KOPT-K1 (cell line): ENCODE measurements at regions not wholly inside any gene's neighbourhood (a gene's known extent, or its start where the extent isn't known, plus 50 kb on each side); places are given as distances from the start of the nearest gene placed in this dataset.

Source experiments
- H3K27ac ChIP-seq: fragments of 200-600 bp; sonication (generic); 2 replicates; pipeline ENCODE4 v1.5.1; 2016; ENCODE audit warnings: antibody characterized with exemption, mild to moderate bottlenecking, low read depth, low read length; ENCODE audit not compliant: poor library complexity, severe bottlenecking
- H3K36me3 ChIP-seq: fragments of 200-600 bp; sonication (generic); 2 replicates; pipeline ENCODE4 v1.5.1; 2017; ENCODE audit warnings: antibody characterized with exemption, mild to moderate bottlenecking, low read length, moderate library complexity; ENCODE audit not compliant: insufficient read depth
- H3K9me3 ChIP-seq: fragments of 200-600 bp; sonication (generic); 2 replicates; pipeline ENCODE4 v1.5.1; 2017; ENCODE audit warnings: antibody characterized with exemption, low read length, mild to moderate bottlenecking; ENCODE audit not compliant: insufficient read depth, poor library complexity, severe bottlenecking

DNA sequence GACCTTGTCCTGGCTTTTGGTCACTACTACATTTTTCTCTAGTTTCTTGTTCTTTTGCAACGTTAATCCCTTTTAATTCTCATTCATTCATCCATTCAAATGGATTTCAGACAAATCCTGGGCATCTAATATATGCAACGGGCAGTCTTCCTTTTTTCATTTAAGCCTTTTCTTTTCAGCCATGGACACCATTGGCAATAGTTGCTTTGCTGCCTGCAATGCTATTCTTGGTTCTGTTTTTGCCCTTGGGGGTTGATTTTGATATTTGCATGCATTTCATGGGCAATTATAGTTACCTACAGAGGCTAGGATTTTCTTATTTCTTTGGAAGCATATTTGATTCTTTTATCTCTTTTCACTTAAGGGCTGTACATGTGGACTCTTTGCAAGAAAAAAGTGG, 180.5 kb upstream of the ARX start:
- Histone ChIP-seq H3K36me3 (no peaks in the 10 kb centered on the region), H3K9me3 (no peaks in the 10 kb centered on the region)

DNA sequence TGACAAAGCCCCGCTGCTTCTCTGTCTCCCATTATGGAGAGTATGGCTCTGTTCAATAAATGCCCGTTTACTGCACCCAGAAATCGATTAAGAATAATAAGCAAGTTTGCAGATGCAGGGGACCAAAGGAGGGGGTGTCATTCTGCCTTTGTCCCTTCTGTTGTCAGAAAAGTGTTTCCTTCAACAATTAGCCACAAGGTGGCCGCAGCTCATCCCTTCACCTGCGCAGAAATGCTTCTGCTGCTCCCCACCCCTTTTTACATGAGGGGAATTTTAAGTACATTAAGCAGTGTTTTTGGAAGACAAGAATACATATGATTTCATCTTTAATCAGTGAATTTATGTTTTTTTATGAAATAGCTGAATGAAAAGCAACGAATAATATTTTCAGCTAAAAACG, 175.6 kb upstream of the ARX start:
- H3K27ac ChIP-seq = no peak overlapping the region
- H3K36me3 ChIP-seq = no peaks in the 10 kb centered on the region
- H3K9me3 ChIP-seq = no peaks in the 10 kb centered on the region

More for the DNA sequence above, 180.5 kb upstream of the ARX start:
- H3K27ac ChIP-seq = no peak overlapping the region

DNA sequence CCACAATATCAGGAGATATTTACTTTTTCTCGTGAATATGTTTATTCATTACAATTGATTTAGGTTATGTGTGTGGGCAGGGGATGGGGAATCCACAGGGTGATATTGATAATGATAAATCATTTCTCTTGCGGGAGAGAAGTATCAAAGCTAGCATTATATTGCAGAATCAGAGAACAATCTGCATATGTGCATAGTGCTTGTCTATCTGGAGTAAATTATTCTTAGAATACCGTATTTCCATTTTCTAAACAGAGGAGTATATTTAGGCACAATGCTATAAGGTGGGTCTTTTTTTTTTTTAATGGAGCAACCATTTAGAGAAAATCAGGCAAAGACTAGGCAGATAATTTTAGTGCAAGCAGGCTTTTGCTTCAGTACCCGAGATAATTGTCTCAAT, 166.0 kb upstream of the ARX start:
- Histone ChIP-seq H3K9me3 (no peaks in the 10 kb centered on the region), H3K27ac (no peak overlapping the region), H3K36me3 (no peaks in the 10 kb centered on the region)

DNA sequence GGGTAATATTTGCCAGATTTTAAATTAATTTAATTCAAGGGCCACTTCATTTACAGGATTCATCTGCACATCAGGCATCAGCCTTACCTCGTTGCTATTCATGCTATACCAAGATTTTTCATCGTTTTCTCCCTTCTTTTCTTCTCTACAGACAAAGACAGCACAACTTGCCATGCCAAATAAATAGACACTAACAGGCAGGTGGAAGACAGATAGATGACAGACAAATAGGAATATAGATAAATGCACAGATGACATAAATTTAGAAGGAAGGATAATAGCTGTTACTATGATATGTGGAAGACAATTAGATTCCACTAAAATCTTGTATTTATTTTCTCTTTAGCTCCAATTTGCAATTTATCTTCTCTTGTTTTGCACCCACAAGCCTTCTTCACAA, 164.5 kb upstream of the ARX start:
- Histone ChIP-seq H3K9me3 (no peaks in the 10 kb centered on the region), H3K36me3 (no peaks in the 10 kb centered on the region), H3K27ac (no peak overlapping the region)

DNA sequence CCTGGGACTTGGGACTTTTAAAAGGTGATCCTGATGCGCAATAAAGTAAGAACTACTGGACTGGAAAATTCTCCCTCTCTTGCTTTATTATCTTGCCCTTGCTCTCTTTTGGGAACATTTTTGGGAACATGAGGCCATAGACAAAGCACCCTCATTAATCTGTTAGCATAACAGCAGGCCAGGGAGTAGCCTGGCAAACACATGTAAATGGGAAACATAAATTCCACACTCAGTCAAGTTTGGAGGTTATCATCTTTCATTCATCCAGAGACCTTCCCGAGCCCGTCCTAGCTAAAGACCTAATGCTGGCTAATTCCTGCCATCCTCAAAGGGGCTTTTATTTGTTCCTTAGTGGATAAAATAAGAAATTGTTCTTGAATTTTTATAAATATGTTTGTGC, 162.8 kb upstream of the ARX start:
- Histone ChIP-seq H3K27ac (no peak overlapping the region), H3K9me3 (no peaks in the 10 kb centered on the region), H3K36me3 (no peaks in the 10 kb centered on the region)

DNA sequence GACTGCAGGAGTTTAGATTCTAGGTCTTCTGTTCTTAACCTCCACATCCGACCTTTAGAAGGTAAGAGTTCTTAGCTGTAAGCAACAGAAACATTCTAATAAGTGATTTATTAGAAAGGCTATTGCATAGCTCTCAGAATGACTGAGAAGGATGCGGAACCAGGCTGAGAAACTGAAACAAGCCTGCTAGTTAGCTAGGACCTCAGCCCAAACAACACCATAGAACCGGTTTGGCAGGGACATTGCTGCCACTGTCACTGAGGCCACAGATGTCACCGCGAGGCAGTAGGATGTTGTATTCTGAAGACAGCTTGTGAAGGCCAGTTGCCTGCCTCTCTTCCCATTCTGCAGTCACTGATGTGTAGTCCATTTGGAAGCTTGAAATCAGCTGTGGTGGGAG, 160.0 kb upstream of the ARX start:
- Histone ChIP-seq H3K36me3 (no peaks in the 10 kb centered on the region), H3K9me3 (no peaks in the 10 kb centered on the region), H3K27ac (no peak overlapping the region)

DNA sequence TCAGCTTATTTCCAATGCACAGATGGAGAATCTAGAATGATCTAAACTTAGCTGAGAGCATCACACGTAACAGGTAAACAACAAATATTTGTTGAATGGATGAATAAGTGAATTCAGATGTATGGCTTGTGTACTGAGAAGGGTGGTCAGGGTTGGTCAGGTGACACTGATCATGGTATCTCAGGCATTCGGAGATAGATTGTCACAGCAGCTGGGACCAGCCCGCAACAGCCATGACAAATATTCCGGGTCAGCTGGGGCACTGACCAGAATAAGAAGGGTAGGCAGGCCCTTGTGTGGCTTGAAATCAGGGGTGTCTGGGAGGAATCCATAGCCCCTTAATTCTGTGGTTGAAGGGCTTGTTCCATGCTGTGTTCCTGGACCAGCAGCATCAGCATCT, 159.4 kb upstream of the ARX start:
- H3K36me3 ChIP-seq = no peaks in the 10 kb centered on the region
- H3K27ac ChIP-seq = no peak overlapping the region
- H3K9me3 ChIP-seq = no peaks in the 10 kb centered on the region

DNA sequence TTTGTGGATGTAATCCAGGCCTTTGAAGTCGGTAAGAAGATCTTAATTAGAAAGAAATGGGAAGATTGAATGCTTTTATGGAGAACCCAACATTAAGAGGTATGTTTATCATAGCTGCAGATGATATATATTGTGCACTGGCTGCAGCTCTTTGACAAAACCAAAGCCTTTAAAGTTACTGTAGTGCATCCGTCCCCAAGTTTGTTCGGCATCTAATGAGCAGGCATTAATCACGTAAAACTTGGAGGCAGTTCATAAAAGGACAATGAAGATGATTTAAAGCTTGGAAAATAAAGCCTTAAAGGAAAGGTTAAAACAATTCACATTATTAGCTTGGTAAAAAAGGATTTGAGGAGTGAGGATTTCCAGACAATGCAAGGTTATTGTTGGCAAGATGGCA, 150.8 kb upstream of the ARX start:
- H3K9me3 ChIP-seq = no peaks in the 10 kb centered on the region
- H3K27ac ChIP-seq = no peak overlapping the region
- H3K36me3 ChIP-seq = no peaks in the 10 kb centered on the region

DNA sequence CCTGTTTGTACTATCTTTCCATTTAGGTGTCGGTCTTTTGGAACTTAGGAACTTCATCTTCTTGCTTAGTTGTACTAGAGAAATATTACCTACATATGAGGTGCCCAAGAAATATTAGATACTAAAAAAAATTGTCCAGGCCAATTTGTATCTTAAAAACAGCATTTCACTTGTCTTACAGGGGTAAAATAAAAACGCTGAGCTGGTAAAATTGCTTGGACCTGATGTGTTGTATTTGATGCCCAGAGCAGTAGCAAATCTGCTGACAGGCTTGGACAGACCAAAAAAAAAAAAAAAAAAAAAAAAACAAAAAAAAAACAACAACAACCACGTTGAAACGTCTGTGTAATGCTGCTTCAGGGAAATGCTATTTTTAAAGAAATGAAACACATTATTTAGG, 150.4 kb upstream of the ARX start:
- no peak overlapping the region for H3K27ac ChIP-seq
- H3K9me3 ChIP-seq = no peaks in the 10 kb centered on the region
- H3K36me3 ChIP-seq = no peaks in the 10 kb centered on the region

DNA sequence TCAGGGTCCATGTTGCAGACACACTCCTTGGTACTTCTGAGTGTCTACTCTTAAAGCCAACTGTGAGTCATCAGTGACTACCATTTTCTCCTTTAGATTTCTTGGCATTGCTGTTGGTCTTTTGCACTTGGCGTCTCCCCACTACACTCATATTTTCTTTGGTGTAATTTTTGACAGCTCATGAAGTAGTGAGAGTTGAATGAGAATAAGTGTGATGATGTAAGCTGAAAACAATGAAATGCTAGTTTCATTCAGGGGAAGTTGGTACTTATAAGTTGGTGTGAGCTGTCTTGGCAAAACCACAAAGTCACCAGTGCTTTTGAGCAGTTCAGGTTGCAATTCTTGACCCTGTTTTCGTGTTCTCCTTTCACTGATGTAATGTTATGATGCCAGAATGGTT, 142.9 kb upstream of the ARX start:
- Histone ChIP-seq H3K9me3 (no peaks in the 10 kb centered on the region), H3K36me3 (no peaks in the 10 kb centered on the region), H3K27ac (no peak overlapping the region)

DNA sequence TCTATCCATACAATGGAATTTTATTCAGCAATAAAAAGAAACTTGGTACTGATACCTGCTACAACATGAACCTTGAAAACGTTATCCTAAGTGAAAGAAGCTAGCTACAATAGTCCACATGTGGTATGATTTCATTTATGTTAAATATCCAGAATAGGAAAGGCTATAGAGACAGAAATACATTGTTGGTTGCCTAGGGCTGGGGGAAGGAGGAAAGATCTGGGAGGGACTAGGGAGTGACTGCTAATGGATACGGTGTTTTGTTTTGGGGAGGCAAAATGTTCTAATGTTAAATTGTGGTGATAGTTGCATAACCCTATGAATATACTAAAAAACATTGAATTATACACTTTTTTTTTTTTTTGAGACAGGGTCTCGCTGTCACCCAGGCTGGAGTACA, 141.1 kb upstream of the ARX start:
- no peak overlapping the region for H3K27ac ChIP-seq
- H3K9me3 ChIP-seq = no peaks in the 10 kb centered on the region
- no peaks in the 10 kb centered on the region for H3K36me3 ChIP-seq

DNA sequence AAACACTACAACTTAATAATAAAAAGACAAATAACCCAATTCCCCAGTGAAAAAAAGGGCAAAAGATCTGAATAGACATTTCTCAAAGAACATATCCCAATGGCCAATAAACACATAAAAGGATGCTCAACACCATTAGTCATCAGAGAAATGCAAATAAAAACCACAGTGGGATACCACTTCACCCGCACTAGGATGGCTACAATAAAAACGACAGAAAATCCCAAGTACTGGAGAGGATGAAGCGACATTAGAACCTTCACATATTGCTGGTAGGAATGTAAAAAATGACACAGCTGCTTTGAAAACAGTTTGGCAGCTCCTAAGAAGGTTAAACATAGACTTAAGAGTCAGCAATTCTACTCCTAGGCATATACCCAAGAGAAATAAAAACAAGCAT, 140.6 kb upstream of the ARX start:
- Histone ChIP-seq H3K27ac (no peak overlapping the region), H3K9me3 (no peaks in the 10 kb centered on the region), H3K36me3 (no peaks in the 10 kb centered on the region)

DNA sequence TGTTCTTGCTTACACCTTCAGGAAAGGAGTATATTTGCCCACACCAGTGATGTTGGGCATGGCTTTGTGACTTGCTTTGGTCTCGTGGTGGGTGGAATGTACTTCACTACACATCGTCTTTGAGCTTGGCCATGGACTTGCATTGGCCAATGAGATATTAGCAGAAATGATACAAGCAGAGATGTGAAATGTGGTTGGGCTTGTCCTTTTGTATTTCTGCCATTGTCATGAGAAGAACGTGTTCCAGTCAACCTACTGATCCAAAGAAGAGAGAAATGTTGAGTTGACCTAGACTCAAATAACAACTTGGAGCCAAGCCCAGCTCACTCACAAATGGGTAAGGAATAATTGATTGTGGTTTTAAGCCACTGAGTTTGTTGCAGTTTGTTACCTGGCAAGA, 138.4 kb upstream of the ARX start:
- Histone ChIP-seq H3K36me3 (no peaks in the 10 kb centered on the region), H3K27ac (no peak overlapping the region), H3K9me3 (no peaks in the 10 kb centered on the region)

DNA sequence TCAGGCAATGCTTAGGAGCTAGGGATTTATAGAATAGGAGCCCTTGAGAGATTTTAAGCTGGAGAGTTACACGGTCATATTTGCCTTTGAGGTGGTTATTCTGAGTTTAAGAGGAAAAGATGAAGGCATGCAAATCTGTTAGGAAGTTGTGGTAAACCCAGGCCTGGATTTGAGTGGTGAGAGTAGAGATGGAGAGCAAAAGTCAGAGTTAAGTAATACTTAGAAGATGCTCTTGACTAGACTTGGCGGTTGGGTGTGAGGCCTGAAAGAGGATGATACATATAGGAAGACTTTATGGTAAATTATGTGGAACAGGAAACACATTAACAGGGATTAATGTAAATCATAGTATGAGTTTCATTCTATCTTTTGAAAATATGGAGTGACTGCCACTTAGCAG, 136.0 kb upstream of the ARX start:
- Histone ChIP-seq H3K36me3 (no peaks in the 10 kb centered on the region), H3K9me3 (no peaks in the 10 kb centered on the region), H3K27ac (no peak overlapping the region)

DNA sequence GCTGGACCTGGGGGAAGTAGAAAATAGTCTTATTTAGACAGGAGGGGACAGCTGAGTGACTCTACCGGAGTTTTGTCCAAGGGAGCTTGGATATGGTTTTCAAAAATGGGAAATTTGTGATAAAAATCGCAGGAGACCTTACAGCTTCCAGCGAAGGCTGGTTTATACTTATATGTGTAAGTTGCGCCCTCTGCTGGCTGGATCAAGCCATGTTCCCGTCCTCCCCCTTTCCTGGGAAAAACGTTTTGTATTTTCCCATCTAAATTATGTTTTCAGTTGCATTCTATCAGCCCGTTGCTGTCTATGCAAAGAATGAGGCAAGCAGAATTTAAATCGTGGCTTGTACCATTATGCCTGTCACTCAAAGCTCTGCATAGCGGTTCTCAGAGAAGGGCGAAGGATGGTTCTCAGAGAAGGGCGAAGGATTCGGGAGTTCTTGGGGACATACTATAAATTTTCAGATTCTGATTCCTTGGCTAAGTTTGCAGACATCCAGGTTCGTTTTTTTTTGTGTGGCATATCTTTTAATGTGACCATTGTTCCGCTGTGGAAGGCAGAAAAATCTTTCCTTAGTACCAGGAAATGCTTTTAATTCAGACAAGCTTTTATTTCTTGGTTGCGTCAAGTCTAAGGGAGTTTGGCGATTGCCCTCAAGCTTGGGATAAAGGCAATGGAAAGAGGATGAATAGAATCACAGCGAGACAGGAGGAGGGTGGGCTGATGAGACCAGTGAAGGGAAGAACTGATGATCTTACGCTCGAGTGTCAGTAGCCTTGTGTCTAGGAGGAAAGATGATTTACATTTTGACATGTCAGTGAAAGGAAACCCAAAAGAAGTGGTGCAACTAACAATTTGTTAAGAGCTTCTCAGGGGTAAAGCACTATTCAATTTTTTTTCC, 128.5 kb upstream of the ARX start:
- no peaks in the 10 kb centered on the region for H3K9me3 ChIP-seq
- H3K27ac ChIP-seq = no peak overlapping the region
- no peaks in the 10 kb centered on the region for H3K36me3 ChIP-seq

DNA sequence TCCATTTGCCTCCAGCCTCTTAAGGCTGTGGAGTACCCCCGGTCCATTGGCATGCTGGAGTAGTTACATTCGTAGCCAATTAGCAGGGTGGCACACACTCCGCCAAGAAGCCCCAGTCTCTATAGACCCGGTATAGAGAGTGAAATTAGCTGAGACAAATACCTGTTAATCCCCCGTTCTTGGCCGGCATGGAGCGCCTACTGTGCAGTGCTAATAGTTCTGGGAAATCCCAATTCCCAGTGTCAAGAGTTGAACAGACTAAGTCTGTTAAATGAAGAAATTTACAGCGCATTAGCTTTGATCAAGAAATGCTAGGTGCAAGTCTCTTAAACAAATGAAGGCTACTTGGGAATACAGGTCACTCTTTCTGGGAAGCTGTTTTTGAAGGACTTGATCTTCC, 127.8 kb upstream of the ARX start:
- Histone ChIP-seq H3K9me3 (no peaks in the 10 kb centered on the region), H3K27ac (no peak overlapping the region), H3K36me3 (no peaks in the 10 kb centered on the region)
